IMR-90 (cell line): ENCODE measurements at regions not wholly inside any gene's neighbourhood (a gene's known extent, or its start where the extent isn't known, plus 50 kb on each side); places are given as distances from the start of the nearest gene placed in this dataset.

Experiments used
- ATAC-seq: fragments of 200-7000 bp; cut with Tn5 transposase; 2 replicates; pipeline ENCODE4 v1.9.1; 2020; ENCODE audit warnings: low read depth, mild to moderate bottlenecking, moderate library complexity
- BruUV-seq: library from RNA; stranded (reverse); fragments of 400-500 nt; replicated peaks from 2 replicates; lab custom pipeline; 2021; lab: Mats Ljungman, UMichigan
- CTCF ChIA-PET: fragments of 300-600 bp; formaldehyde crosslinking; extraction: SDS; loops from one replicate; lab custom pipeline; 2021; ENCODE audit warnings: antibody characterized with exemption; lab: Yijun Ruan, JAX
- POLR2A ChIA-PET: fragments of 300-600 bp; sonication (Branson Sonifier 250); formaldehyde crosslinking; loops from one replicate; lab custom pipeline; 2022; ENCODE audit warnings: antibody characterized with exemption; ENCODE audit not compliant: unreplicated experiment; lab: Charles Lee
- DNase-seq: peaks from one replicate; pipeline ENCODE4 v3.0.0; 2013
- H2AFZ ChIP-seq: replicated peaks from 2 replicates; pipeline ENCODE3; 2013; ENCODE audit warnings: low read length, mild to moderate bottlenecking; ENCODE audit not compliant: poor library complexity
- H2AK5ac ChIP-seq: 2 replicates; pipeline ENCODE4 v1.6.1; 2013; ENCODE audit warnings: low read depth, low read length, inconsistent platforms
- H2AK9ac ChIP-seq: replicated peaks from 2 replicates; pipeline ENCODE3; 2013; ENCODE audit warnings: mild to moderate bottlenecking, low read depth, low read length, moderate library complexity; ENCODE audit not compliant: poor library complexity
- H2BK120ac ChIP-seq: 2 replicates; pipeline ENCODE4 v1.6.1; 2013; ENCODE audit warnings: low read depth, low read length, inconsistent platforms
- H2BK15ac ChIP-seq: 3 replicates; pipeline ENCODE4 v1.6.1; 2013; ENCODE audit warnings: low read depth, low read length, inconsistent platforms
- H2BK20ac ChIP-seq: 2 replicates; pipeline ENCODE4 v1.6.1; 2013; ENCODE audit warnings: low read depth, mild to moderate bottlenecking, inconsistent platforms, low read length, moderate library complexity
- H2BK5ac ChIP-seq: 2 replicates; pipeline ENCODE4 v1.6.1; 2013; ENCODE audit warnings: mild to moderate bottlenecking, low read depth, low read length, inconsistent platforms; ENCODE audit not compliant: poor library complexity, severe bottlenecking
- H3K14ac ChIP-seq: replicated peaks from 2 replicates; pipeline ENCODE4 v1.6.1; 2013; ENCODE audit warnings: low read depth, low read length, inconsistent platforms
- H3K18ac ChIP-seq: 2 replicates; pipeline ENCODE4 v1.6.1; 2013; ENCODE audit warnings: low read depth, low read length, control low read depth
- H3K23ac ChIP-seq: 2 replicates; pipeline ENCODE4 v1.6.1; 2013; ENCODE audit warnings: low read depth, low read length, inconsistent platforms
- H3K27ac ChIP-seq: 2 replicates; pipeline ENCODE4 v1.5.1; 2013; ENCODE audit warnings: mild to moderate bottlenecking, control low read depth, low read length; ENCODE audit not compliant: insufficient read depth
- H3K27me3 ChIP-seq: 2 replicates; pipeline ENCODE4 v1.6.1; 2013; ENCODE audit warnings: low read length; ENCODE audit not compliant: control insufficient read depth, insufficient read depth
- H3K36me3 ChIP-seq: 2 replicates; pipeline ENCODE4 v1.6.1; 2013; ENCODE audit warnings: low read length, mixed read lengths; ENCODE audit not compliant: control insufficient read depth, insufficient read depth
- H3K4ac ChIP-seq: 2 replicates; pipeline ENCODE4 v1.6.1; 2013; ENCODE audit warnings: low read depth, low read length, inconsistent platforms
- H3K4me1 ChIP-seq: 2 replicates; pipeline ENCODE4 v1.6.1; 2013; ENCODE audit warnings: low read length, mixed read lengths; ENCODE audit not compliant: control insufficient read depth, insufficient read depth
- H3K4me2 ChIP-seq: 2 replicates; pipeline ENCODE4 v1.6.1; 2013; ENCODE audit warnings: low read depth, mild to moderate bottlenecking, control low read depth, low read length, moderate library complexity
- H3K4me3 ChIP-seq: 2 replicates; pipeline ENCODE4 v1.5.1; 2013; ENCODE audit warnings: low read depth, mild to moderate bottlenecking, control low read depth, low read length, moderate library complexity; ENCODE audit not compliant: insufficient read depth
- H3K56ac ChIP-seq: 2 replicates; pipeline ENCODE4 v1.6.1; 2013; ENCODE audit warnings: low read length, inconsistent platforms; ENCODE audit not compliant: insufficient read depth; ENCODE audit errors: extremely low read depth
- H3K79me1 ChIP-seq, 2 experiments: 2 replicates each; pipeline ENCODE4 v1.6.1; 2013; ENCODE audit warnings: low read length in 2 of 2, inconsistent platforms in 1 of 2, low read depth in 1 of 2
- H3K9ac ChIP-seq: 2 replicates; pipeline ENCODE4 v1.6.1; 2013; ENCODE audit warnings: low read depth, low read length, control low read depth
- H3K9me1 ChIP-seq: 2 replicates; pipeline ENCODE4 v1.6.1; 2013; ENCODE audit warnings: low read length, inconsistent platforms; ENCODE audit not compliant: insufficient read depth
- H3K9me3 ChIP-seq: 2 replicates; pipeline ENCODE4 v1.6.1; 2013; ENCODE audit warnings: low read length; ENCODE audit not compliant: control insufficient read depth, insufficient read depth
- H4K20me1 ChIP-seq: 2 replicates; pipeline ENCODE4 v1.6.1; 2013; ENCODE audit warnings: low read length, inconsistent platforms; ENCODE audit not compliant: insufficient read depth
- H4K5ac ChIP-seq: 2 replicates; pipeline ENCODE4 v1.6.1; 2013; ENCODE audit warnings: mild to moderate bottlenecking, low read depth, low read length, control low read depth
- H4K8ac ChIP-seq, 2 experiments: 2 replicates each; pipeline ENCODE4 v1.6.1; 2013; ENCODE audit warnings: low read depth in 2 of 2, low read length in 2 of 2, control low read depth in 1 of 2, inconsistent platforms in 1 of 2
- H4K91ac ChIP-seq: 2 replicates; pipeline ENCODE4 v1.6.1; 2013; ENCODE audit warnings: low read depth, low read length, inconsistent platforms; ENCODE audit not compliant: insufficient read depth
- BHLHE40 ChIP-seq: fragments of 150-350 bp; IDR thresholded peaks from 2 replicates; pipeline ENCODE4 v1.6.1; 2016; ENCODE audit warnings: mild to moderate bottlenecking, low read depth, low read length
- FOS ChIP-seq: fragments of 150-350 bp; IDR thresholded peaks from 2 replicates; pipeline ENCODE4 v1.6.1; 2016; ENCODE audit warnings: low read depth, low read length
- MAZ ChIP-seq: IDR thresholded peaks from 2 replicates; pipeline ENCODE4 v1.6.1; 2012; ENCODE audit warnings: low read depth, mild to moderate bottlenecking, low read length, improper control_type of control experiment, moderate library complexity, borderline replicate concordance
- MXI1 ChIP-seq: IDR thresholded peaks from 2 replicates; pipeline ENCODE4 v1.6.1; 2012; ENCODE audit warnings: low read depth, mild to moderate bottlenecking, low read length, moderate library complexity, borderline replicate concordance
- NFE2L2 ChIP-seq: fragments of 150-350 bp; IDR thresholded peaks from 2 replicates; pipeline ENCODE4 v1.6.1; 2016; ENCODE audit warnings: low read depth, mild to moderate bottlenecking, low read length
- POLR2A ChIP-seq: IDR thresholded peaks from 2 replicates; pipeline ENCODE4 v1.6.1; 2012; ENCODE audit warnings: mild to moderate bottlenecking, low read depth, low read length
- RAD21 ChIP-seq: IDR thresholded peaks from 2 replicates; pipeline ENCODE4 v1.6.1; 2012; ENCODE audit warnings: low read length, improper control_type of control experiment
- RCOR1 ChIP-seq: IDR thresholded peaks from 2 replicates; pipeline ENCODE4 v1.6.1; 2012; ENCODE audit warnings: mild to moderate bottlenecking, low read length, improper control_type of control experiment; ENCODE audit not compliant: insufficient replicate concordance
- RFX5 ChIP-seq: IDR thresholded peaks from 2 replicates; pipeline ENCODE4 v1.8.0; 2012; ENCODE audit warnings: low read depth, mild to moderate bottlenecking, low read length, moderate library complexity
- WGBS, 2 experiments: methylation state at CpG; one replicate each; pipeline versions ENCODE4 v1.1.5 to v1.1.7; 2013; ENCODE audit warnings: missing lambda C conversion rate in 2 of 2; ENCODE audit not compliant: insufficient read length in 1 of 2; ENCODE audit errors: extremely low coverage in 2 of 2; 5-methylcytosine and 5-hydroxymethylcytosine counted together
- dilution Hi-C: fragments of 300-500 bp; cut with HindIII; formaldehyde crosslinking; loops from one replicate; pipeline ENCODE4 v1.14.3; 2018; ENCODE audit warnings: low sequenced_read_pairs; ENCODE audit not compliant: unreplicated experiment
- in situ Hi-C: fragments of 300-500 bp; cut with MboI; formaldehyde crosslinking; loops from 3 replicates; pipeline ENCODE4 v1.14.3; 2019; ENCODE audit warnings: low sequenced_read_pairs, inconsistent platforms, mixed read lengths
- intact Hi-C: fragments of 100-400 bp; cut with micrococcal nuclease; formaldehyde crosslinking; loops from 2 replicates; pipeline ENCODE4 v1.10.0; 2022
- TF ChIP-seq, protein P1 (sequence below): fragments of 150-350 bp; IDR thresholded peaks from 2 replicates; pipeline ENCODE4 v1.6.1; 2017; ENCODE audit warnings: mild to moderate bottlenecking, antibody characterized with exemption, low read length, low read depth
- TF ChIP-seq, protein P2 (sequence below): conservative IDR thresholded peaks from 2 replicates; pipeline ENCODE4 v1.5.1; 2012; ENCODE audit warnings: mild to moderate bottlenecking, low read depth, low read length, improper control_type of control experiment

DNA sequence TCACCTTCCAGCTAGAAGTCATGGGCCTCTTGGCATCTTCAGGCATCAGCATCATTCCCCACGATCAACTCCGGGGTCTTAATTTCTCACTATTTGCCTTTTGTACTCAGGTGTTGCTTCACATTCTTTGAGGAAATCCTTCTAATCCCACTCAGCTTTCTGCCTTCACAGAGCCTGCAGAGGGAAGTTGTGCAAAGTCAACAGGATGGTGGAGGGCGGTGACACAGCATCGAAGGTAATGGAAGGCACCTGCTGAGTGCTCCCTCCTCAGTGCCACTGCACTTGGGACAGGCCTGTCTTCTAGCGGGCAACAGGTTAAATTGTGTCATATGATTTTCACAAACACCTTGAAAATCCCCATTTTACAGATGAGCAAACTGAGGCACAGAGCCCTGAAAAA is 164.0 kb downstream of the EN1 start:
- no peak overlapping the region for H2AK5ac ChIP-seq
- TF ChIP-seq POLR2A (no peak), NFE2L2 (no peak), RCOR1 (no peak), MXI1 (no peak), MAZ (no peak), FOS (no peak), RAD21 (no peak), BHLHE40 (no peak), RFX5 (no peak)
- TF ChIP-seq, protein P1, sequence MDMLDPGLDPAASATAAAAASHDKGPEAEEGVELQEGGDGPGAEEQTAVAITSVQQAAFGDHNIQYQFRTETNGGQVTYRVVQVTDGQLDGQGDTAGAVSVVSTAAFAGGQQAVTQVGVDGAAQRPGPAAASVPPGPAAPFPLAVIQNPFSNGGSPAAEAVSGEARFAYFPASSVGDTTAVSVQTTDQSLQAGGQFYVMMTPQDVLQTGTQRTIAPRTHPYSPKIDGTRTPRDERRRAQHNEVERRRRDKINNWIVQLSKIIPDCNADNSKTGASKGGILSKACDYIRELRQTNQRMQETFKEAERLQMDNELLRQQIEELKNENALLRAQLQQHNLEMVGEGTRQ, result no peak
- TF ChIP-seq, protein P2, sequence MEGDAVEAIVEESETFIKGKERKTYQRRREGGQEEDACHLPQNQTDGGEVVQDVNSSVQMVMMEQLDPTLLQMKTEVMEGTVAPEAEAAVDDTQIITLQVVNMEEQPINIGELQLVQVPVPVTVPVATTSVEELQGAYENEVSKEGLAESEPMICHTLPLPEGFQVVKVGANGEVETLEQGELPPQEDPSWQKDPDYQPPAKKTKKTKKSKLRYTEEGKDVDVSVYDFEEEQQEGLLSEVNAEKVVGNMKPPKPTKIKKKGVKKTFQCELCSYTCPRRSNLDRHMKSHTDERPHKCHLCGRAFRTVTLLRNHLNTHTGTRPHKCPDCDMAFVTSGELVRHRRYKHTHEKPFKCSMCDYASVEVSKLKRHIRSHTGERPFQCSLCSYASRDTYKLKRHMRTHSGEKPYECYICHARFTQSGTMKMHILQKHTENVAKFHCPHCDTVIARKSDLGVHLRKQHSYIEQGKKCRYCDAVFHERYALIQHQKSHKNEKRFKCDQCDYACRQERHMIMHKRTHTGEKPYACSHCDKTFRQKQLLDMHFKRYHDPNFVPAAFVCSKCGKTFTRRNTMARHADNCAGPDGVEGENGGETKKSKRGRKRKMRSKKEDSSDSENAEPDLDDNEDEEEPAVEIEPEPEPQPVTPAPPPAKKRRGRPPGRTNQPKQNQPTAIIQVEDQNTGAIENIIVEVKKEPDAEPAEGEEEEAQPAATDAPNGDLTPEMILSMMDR, result no peak
- H3K4me3 ChIP-seq, result no peak overlapping the region
- in situ Hi-C loops (no loop called here), intact Hi-C loops (no loop called here), dilution Hi-C loops (no loop called here)
- ChIA-PET POLR2A (no interaction called here), CTCF (no interaction called here)
- no peaks in the 10 kb centered on the region for H3K9me3 ChIP-seq
- H2AFZ ChIP-seq, result no peak overlapping the region
- H3K27me3 ChIP-seq, result peaks cover 2% of the 10 kb centered on the region
- no peak for DNase-seq
- H4K5ac ChIP-seq, result no peak overlapping the region
- no peak overlapping the region for H2AK9ac ChIP-seq
- BruUV-seq, result no TSS peak
- no peak overlapping the region for H4K8ac ChIP-seq
- H3K18ac ChIP-seq, result no peak overlapping the region
- H3K4ac ChIP-seq, result no peak overlapping the region
- H3K14ac ChIP-seq, result no peak overlapping the region
- no peak for ATAC-seq
- no peak overlapping the region for H2BK120ac ChIP-seq
- H3K56ac ChIP-seq, result no peak overlapping the region
- H2BK15ac ChIP-seq, result no peak overlapping the region
- no peak overlapping the region for H3K23ac ChIP-seq
- no peak overlapping the region for H3K9ac ChIP-seq
- peaks cover 4% of the 10 kb centered on the region; the same call in 1 of the 2 replicates for H3K4me1 ChIP-seq
- H3K27ac ChIP-seq, result no peak overlapping the region
- WGBS, 2 experiments, result no CpG with 5 or more reads among the region's 5 CpGs
- H3K9me1 ChIP-seq, result peaks cover 3% of the 10 kb centered on the region; the same call in 1 of the 2 replicates
- no peak overlapping the region for H2BK20ac ChIP-seq
- H3K4me2 ChIP-seq, result no peak overlapping the region
- no peaks in the 10 kb centered on the region for H4K20me1 ChIP-seq
- no peaks in the 10 kb centered on the region for H3K79me1 ChIP-seq
- H2BK5ac ChIP-seq, result no peak overlapping the region
- H3K36me3 ChIP-seq, result no peaks in the 10 kb centered on the region
- no peak overlapping the region for H4K91ac ChIP-seq
